ENCODE measurements at regions not wholly inside any gene's neighbourhood (a gene's known extent, or its start where the extent isn't known, plus 50 kb on each side); places are given as distances from the start of the nearest gene placed in this dataset.

DNA sequence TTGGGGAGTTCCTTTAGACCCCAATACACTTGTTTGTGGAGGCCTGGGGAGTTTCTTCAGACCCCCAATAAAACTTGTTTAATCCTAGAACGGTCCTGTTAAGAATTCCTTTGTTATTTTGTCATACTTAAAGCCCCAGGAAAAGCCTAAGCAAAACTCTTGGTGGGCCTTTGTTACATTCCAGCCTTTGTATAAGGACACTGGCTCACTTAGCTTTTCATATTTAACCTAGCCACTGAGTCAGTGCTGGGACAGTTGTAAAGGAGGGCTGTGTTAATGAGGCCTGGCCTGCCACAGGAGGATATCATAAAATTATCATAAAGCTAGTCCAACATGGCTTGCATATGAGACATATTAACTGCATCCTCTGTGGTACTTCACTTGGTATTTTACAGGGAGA, 760.1 kb downstream of the ZNF385D start:
- TF ChIP-seq EZH2 (IDR thresholded peaks at IDR 0.05; ENCODE audit: borderline replicate concordance, low read depth, low read length, poor library complexity, severe bottlenecking) = no peak
- TF ChIP-seq, protein P1, sequence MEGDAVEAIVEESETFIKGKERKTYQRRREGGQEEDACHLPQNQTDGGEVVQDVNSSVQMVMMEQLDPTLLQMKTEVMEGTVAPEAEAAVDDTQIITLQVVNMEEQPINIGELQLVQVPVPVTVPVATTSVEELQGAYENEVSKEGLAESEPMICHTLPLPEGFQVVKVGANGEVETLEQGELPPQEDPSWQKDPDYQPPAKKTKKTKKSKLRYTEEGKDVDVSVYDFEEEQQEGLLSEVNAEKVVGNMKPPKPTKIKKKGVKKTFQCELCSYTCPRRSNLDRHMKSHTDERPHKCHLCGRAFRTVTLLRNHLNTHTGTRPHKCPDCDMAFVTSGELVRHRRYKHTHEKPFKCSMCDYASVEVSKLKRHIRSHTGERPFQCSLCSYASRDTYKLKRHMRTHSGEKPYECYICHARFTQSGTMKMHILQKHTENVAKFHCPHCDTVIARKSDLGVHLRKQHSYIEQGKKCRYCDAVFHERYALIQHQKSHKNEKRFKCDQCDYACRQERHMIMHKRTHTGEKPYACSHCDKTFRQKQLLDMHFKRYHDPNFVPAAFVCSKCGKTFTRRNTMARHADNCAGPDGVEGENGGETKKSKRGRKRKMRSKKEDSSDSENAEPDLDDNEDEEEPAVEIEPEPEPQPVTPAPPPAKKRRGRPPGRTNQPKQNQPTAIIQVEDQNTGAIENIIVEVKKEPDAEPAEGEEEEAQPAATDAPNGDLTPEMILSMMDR (conservative IDR thresholded peaks at IDR 0.05; ENCODE audit: low read depth, low read length) = no peak

Data from A673 (cell line).